ENCODE measurements at regions not wholly inside any gene's neighbourhood (a gene's known extent, or its start where the extent isn't known, plus 50 kb on each side); places are given as distances from the start of the nearest gene placed in this dataset.

DNA sequence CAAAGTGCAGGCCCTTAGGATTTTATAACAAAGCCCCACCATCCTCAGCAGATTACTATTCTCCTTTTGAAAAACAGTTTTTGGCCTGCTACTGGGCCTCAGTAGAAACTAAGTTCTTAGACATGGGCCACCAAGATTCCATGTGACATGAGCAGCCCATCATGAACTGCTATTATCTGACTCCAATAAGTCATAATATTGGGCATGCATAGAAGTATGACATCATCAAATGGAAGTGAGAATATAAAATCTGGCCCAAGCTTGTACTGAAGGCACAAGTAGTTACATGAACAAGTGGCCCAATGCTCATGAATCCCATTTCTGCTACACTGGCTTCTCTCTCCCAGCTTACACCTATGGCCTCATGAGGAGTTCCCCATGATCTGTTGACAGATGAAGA, 404.8 kb downstream of the EPHA5 start:
- H3K4me3 ChIP-seq (replicated peaks in 1 of 3): no peak overlapping the region
- H3K27me3 ChIP-seq: no peaks in the 10 kb centered on the region
- no peak for DNase-seq
- TF ChIP-seq CTCF (IDR thresholded peaks at IDR 0.05) (no peak), POLR2A (IDR thresholded peaks at IDR 0.05) (no peak)
- intact Hi-C loops (cut with DNase I): no loop called here
- H3K4me1 ChIP-seq: no peaks in the 10 kb centered on the region
- no peak overlapping the region for H3K27ac ChIP-seq
- no peaks in the 10 kb centered on the region for H3K36me3 ChIP-seq
- no peaks in the 10 kb centered on the region for H3K9me3 ChIP-seq

DNA sequence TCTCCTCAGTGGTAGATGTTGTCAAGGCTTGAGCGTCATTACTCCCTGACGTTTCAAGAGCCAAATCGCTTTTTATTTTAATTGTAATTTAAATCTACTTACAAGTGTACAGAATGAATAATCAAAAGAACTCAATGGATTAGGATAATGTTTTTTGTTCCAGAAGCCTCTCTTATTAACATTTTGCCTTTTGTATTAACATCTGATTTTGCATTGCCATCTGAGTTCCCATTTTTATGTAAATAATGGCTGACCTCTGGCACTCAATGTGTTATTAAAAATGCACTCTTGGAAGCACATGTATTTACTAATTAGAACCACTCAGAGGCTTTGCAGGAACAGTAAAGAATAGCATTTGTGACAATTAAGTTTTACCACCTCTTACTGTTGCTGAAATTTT, 411.0 kb downstream of the EPHA5 start:
- 58 to 71% methylated on average over 3 of the region's 3 CpGs for WGBS, 2 donors
- H3K27me3 ChIP-seq: no peaks in the 10 kb centered on the region
- TF ChIP-seq POLR2A (IDR thresholded peaks at IDR 0.05): no peak
- TF ChIP-seq CTCF (IDR thresholded peaks at IDR 0.05): no peak
- intact Hi-C loops (cut with DNase I): no loop called here
- no peaks in the 10 kb centered on the region for H3K36me3 ChIP-seq
- H3K9me3 ChIP-seq: no peaks in the 10 kb centered on the region
- no peak overlapping the region for H3K4me3 ChIP-seq (replicated peaks in 1 of 3)
- DNase-seq: no peak
- H3K4me1 ChIP-seq: no peaks in the 10 kb centered on the region
- H3K27ac ChIP-seq: no peak overlapping the region

GRCh38 chr4:65250916-65251315, 419.4 kb downstream of the EPHA5 start:
- no peak for TF ChIP-seq POLR2A (IDR thresholded peaks at IDR 0.05)
- TF ChIP-seq CTCF (IDR thresholded peaks at IDR 0.05): no peak
- no peak for DNase-seq
- Histone ChIP-seq H3K36me3 (no peaks in the 10 kb centered on the region), H3K27ac (no peak overlapping the region), H3K27me3 (no peaks in the 10 kb centered on the region), H3K4me1 (no peaks in the 10 kb centered on the region), H3K9me3 (no peaks in the 10 kb centered on the region), H3K4me3 (replicated peaks in 1 of 3) (no peak overlapping the region)
- WGBS, 2 donors: 97 to 99% methylated on average over 2 of the region's 2 CpGs
- intact Hi-C loops (cut with DNase I): no loop called here

DNA sequence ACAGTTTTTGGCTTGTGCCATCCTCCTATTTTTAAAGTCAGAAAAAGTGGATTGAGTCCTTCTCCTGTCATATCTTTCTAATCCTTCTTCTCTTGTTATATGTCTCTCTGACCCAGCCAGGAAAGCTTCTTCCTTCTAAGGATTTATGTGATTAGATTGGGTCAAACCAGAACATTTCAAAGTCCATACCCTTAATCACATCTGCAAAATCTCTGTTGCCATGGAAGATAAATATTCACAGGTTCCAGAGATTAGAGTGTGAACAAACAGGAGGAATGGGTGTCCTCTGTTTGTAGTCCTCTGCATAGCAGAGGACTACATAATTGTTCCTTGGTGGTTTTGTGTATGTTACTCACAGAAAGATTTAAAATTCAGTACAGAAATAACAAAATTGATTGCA, 421.2 kb downstream of the EPHA5 start:
- H3K4me3 ChIP-seq (replicated peaks in 1 of 3): no peak overlapping the region
- no peak overlapping the region for H3K27ac ChIP-seq
- H3K36me3 ChIP-seq: no peaks in the 10 kb centered on the region
- no peak for TF ChIP-seq CTCF (IDR thresholded peaks at IDR 0.05)
- no peaks in the 10 kb centered on the region for H3K27me3 ChIP-seq
- intact Hi-C loops (cut with DNase I): no loop called here
- no peaks in the 10 kb centered on the region for H3K4me1 ChIP-seq
- H3K9me3 ChIP-seq: no peaks in the 10 kb centered on the region
- no peak for DNase-seq

DNA sequence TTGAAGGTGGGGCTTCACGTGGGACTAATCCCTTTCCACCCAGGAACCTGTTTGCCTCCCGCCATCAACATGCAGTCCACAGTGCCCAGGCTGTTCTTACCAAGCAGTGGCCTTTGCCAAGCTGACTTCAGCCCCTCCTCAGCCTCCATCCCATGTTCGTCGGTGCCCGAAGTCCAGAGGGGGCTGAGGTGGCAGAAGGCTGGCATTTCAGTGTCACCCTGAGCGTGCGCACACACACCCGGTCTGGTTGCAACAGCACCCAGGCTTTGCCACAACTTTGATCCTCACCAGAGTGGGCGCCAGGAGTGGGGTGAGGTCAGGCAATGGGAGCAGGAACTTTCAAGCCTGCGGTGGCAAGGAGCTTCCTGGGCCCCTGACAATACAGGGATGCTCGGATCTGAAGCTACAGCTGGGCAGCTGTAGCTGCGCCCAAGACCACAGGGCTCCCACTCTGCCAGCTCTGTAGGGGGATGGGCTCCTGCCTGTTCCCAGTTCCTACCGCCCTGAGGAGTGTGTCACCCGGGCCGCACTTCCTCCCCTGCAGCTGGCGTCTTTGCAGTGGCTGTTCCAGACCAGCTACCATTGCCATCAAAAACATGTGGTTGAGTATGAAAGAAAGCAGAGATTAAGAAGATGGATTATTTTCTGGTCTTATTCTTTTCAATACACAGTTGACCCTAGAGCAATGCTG, 428.0 kb downstream of the EPHA5 start:
- intact Hi-C loops (cut with DNase I): no loop called here
- DNase-seq: no peak
- 89 to 97% methylated on average over 14 to 16 of the region's 16 CpGs for WGBS, 2 donors
- H3K36me3 ChIP-seq: no peaks in the 10 kb centered on the region
- H3K27me3 ChIP-seq: no peaks in the 10 kb centered on the region
- H3K9me3 ChIP-seq: no peaks in the 10 kb centered on the region
- no peak overlapping the region for H3K27ac ChIP-seq
- peaks cover 6 to 14% of the 10 kb centered on the region in 2 donors for H3K4me1 ChIP-seq
- TF ChIP-seq POLR2A (IDR thresholded peaks at IDR 0.05) (no peak), CTCF (IDR thresholded peaks at IDR 0.05) (no peak)
- no peak overlapping the region for H3K4me3 ChIP-seq (replicated peaks in 1 of 3)
